Astrocyte (in vitro differentiated cells and primary cell): ENCODE measurements at regions not wholly inside any gene's neighbourhood (a gene's known extent, or its start where the extent isn't known, plus 50 kb on each side); places are given as distances from the start of the nearest gene placed in this dataset.

Experiments
- DNase-seq: peaks from one replicate; pipeline ENCODE4 v3.0.0-alpha.2; 2010; ENCODE audit warnings: low read depth
- FAIRE-seq: peaks from 2 replicates; lab custom pipeline; 2011; peaks lifted over from hg19 to GRCh38; lab: Jason Lieb, UNC
- H2AFZ ChIP-seq: 2 replicates; pipeline ENCODE4 v1.6.0; 2012; ENCODE audit warnings: low read depth, low read length, inconsistent platforms
- H3K27ac ChIP-seq: 2 replicates; pipeline ENCODE4 v1.5.1; 2011; ENCODE audit warnings: low read depth, low read length, inconsistent platforms
- H3K27me3 ChIP-seq: 2 replicates; pipeline ENCODE4 v1.6.0; 2011; ENCODE audit warnings: low read length, inconsistent platforms; ENCODE audit not compliant: insufficient read depth
- H3K36me3 ChIP-seq: 2 replicates; pipeline ENCODE4 v1.5.1; 2011; ENCODE audit warnings: low read length, inconsistent platforms; ENCODE audit not compliant: insufficient read depth
- H3K4me1 ChIP-seq: 2 replicates; pipeline ENCODE4 v1.5.1; 2011; ENCODE audit warnings: low read length, inconsistent platforms; ENCODE audit not compliant: insufficient read depth
- H3K4me2 ChIP-seq: 2 replicates; pipeline ENCODE4 v1.6.0; 2012; ENCODE audit warnings: low read length, inconsistent platforms
- H3K4me3 ChIP-seq: 2 replicates; pipeline ENCODE4 v1.5.1; 2011; ENCODE audit warnings: low read depth, mild to moderate bottlenecking, low read length, inconsistent platforms; ENCODE audit not compliant: insufficient read depth
- H3K79me2 ChIP-seq: 2 replicates; pipeline ENCODE4 v1.6.0; 2012; ENCODE audit warnings: mild to moderate bottlenecking, low read length, inconsistent platforms; ENCODE audit not compliant: insufficient read depth
- H3K9ac ChIP-seq: 2 replicates; pipeline ENCODE4 v1.6.0; 2012; ENCODE audit warnings: mild to moderate bottlenecking, low read length, inconsistent platforms
- H3K9me3 ChIP-seq: 2 replicates; pipeline ENCODE4 v1.5.1; 2012; ENCODE audit warnings: low read depth, mild to moderate bottlenecking, low read length, inconsistent platforms; ENCODE audit not compliant: insufficient read depth
- H4K20me1 ChIP-seq: 2 replicates; pipeline ENCODE4 v1.6.0; 2012; ENCODE audit warnings: low read length, inconsistent platforms; ENCODE audit not compliant: insufficient read depth
- H3K27ac Mint-ChIP-seq: one replicate; pipeline ENCODE4 v1.8.0; 2021; ENCODE audit warnings: mild to moderate bottlenecking, mixed read lengths; ENCODE audit not compliant: unreplicated experiment
- H3K27me3 Mint-ChIP-seq: one replicate; pipeline ENCODE4 v1.8.0; 2021; ENCODE audit warnings: low read depth, mixed read lengths; ENCODE audit not compliant: unreplicated experiment
- H3K36me3 Mint-ChIP-seq: one replicate; pipeline ENCODE4 v1.8.0; 2021; ENCODE audit warnings: low read depth, mixed read lengths; ENCODE audit not compliant: unreplicated experiment
- H3K4me1 Mint-ChIP-seq: one replicate; pipeline ENCODE4 v1.8.0; 2021; ENCODE audit warnings: low read depth, mixed read lengths; ENCODE audit not compliant: unreplicated experiment
- H3K4me3 Mint-ChIP-seq: one replicate; pipeline ENCODE4 v1.8.0; 2021; ENCODE audit warnings: mild to moderate bottlenecking, moderate library complexity, mixed read lengths; ENCODE audit not compliant: unreplicated experiment
- H3K9me3 Mint-ChIP-seq: one replicate; pipeline ENCODE4 v1.8.0; 2021; ENCODE audit warnings: mild to moderate bottlenecking, mixed read lengths; ENCODE audit not compliant: unreplicated experiment
- EZH2 ChIP-seq: IDR thresholded peaks from 2 replicates; pipeline ENCODE4 v1.6.1; 2012; ENCODE audit warnings: mild to moderate bottlenecking, low read length, inconsistent platforms; ENCODE audit not compliant: insufficient read depth
- TF ChIP-seq, protein P1 (sequence below): IDR thresholded peaks from 2 replicates; pipeline ENCODE4 v1.5.1; 2011; ENCODE audit warnings: low read depth, mild to moderate bottlenecking, inconsistent platforms, low read length, moderate library complexity; ENCODE audit not compliant: insufficient read depth

DNA sequence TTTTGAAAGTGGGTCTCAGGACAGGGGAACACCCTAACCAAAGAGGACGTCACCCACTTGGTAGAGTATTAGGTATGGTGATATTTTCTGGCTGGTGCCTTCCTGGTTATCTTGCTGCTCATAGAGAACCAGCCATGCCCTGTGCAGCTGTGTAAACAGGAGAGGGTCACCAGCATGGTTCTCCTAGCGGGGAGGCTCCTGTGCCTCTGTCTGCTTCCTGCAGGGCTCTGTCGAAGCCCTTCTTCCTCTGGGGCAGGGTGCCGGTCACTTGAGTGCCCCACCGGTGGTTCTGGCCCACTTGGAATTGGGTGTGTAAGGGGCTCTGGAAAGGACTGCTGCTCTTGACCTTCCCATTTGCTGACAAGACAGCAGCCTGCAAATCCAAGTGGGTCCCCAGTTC, 80.5 kb upstream of the KCNK12 start:
- H3K36me3 ChIP-seq = no peaks in the 10 kb centered on the region
- H2AFZ ChIP-seq = no peak overlapping the region
- FAIRE-seq (no peak), DNase-seq (no peak)
- H3K79me2 ChIP-seq = no peaks in the 10 kb centered on the region
- H3K4me3 ChIP-seq = no peak overlapping the region
- H3K4me2 ChIP-seq = no peak overlapping the region
- H3K9ac ChIP-seq = no peak overlapping the region
- H3K4me1 Mint-ChIP-seq = peaks cover 10% of the 10 kb centered on the region
- no peak overlapping the region for H3K27ac ChIP-seq
- H3K36me3 Mint-ChIP-seq = no peaks in the 10 kb centered on the region
- H3K27me3 Mint-ChIP-seq = peaks cover 13% of the 10 kb centered on the region
- peaks cover 4% of the 10 kb centered on the region for H3K27me3 ChIP-seq
- no peak overlapping the region for H3K27ac Mint-ChIP-seq
- no peaks in the 10 kb centered on the region for H4K20me1 ChIP-seq
- H3K4me3 Mint-ChIP-seq = no peak overlapping the region
- no peak for TF ChIP-seq EZH2
- TF ChIP-seq, protein P1, sequence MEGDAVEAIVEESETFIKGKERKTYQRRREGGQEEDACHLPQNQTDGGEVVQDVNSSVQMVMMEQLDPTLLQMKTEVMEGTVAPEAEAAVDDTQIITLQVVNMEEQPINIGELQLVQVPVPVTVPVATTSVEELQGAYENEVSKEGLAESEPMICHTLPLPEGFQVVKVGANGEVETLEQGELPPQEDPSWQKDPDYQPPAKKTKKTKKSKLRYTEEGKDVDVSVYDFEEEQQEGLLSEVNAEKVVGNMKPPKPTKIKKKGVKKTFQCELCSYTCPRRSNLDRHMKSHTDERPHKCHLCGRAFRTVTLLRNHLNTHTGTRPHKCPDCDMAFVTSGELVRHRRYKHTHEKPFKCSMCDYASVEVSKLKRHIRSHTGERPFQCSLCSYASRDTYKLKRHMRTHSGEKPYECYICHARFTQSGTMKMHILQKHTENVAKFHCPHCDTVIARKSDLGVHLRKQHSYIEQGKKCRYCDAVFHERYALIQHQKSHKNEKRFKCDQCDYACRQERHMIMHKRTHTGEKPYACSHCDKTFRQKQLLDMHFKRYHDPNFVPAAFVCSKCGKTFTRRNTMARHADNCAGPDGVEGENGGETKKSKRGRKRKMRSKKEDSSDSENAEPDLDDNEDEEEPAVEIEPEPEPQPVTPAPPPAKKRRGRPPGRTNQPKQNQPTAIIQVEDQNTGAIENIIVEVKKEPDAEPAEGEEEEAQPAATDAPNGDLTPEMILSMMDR = no peak
- peaks cover 11% of the 10 kb centered on the region for H3K9me3 Mint-ChIP-seq
- no peaks in the 10 kb centered on the region for H3K4me1 ChIP-seq
- H3K9me3 ChIP-seq = no peaks in the 10 kb centered on the region

DNA sequence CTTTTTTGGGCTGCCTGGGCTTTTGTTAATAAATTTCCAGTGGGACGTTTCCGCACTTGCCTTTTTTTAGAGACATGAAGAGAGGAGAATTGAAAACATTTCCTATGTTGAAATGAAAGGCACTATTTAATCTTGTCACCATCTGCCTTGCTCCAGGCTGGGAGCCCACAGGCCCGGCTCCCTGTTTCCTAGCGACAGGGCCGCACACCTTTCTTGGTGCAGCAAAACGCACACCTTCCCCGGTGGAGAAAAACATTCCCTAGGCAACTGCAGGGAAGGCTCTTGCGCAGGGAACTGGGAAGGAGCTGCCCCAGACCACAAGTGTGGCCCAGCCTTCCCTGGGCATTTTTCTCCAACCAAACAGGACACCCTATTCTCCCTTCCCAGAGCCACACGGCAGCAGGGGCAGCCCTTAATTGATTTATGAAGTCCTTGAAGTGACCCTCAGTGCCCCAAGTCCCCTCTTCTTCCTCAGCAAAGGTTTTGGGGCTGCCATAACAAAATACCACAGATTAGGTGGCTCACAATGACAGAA, 79.3 kb upstream of the KCNK12 start:
- no peak overlapping the region for H3K4me2 ChIP-seq
- no peak overlapping the region for H2AFZ ChIP-seq
- H4K20me1 ChIP-seq = no peaks in the 10 kb centered on the region
- FAIRE-seq = no peak
- no peak for DNase-seq
- H3K36me3 Mint-ChIP-seq = no peaks in the 10 kb centered on the region
- H3K27ac ChIP-seq = no peak overlapping the region
- no peak overlapping the region for H3K4me3 ChIP-seq
- peaks cover 11% of the 10 kb centered on the region for H3K9me3 Mint-ChIP-seq
- no peaks in the 10 kb centered on the region for H3K36me3 ChIP-seq
- no peaks in the 10 kb centered on the region for H3K9me3 ChIP-seq
- peaks cover 4% of the 10 kb centered on the region for H3K27me3 ChIP-seq
- H3K27ac Mint-ChIP-seq = no peak overlapping the region
- no peaks in the 10 kb centered on the region for H3K4me1 ChIP-seq
- no peak overlapping the region for H3K9ac ChIP-seq
- H3K4me1 Mint-ChIP-seq = peaks cover 10% of the 10 kb centered on the region
- no peaks in the 10 kb centered on the region for H3K79me2 ChIP-seq
- no peak overlapping the region for H3K4me3 Mint-ChIP-seq
- peaks cover 10% of the 10 kb centered on the region for H3K27me3 Mint-ChIP-seq
- no peak for TF ChIP-seq EZH2
- TF ChIP-seq, protein P1 = no peak

DNA sequence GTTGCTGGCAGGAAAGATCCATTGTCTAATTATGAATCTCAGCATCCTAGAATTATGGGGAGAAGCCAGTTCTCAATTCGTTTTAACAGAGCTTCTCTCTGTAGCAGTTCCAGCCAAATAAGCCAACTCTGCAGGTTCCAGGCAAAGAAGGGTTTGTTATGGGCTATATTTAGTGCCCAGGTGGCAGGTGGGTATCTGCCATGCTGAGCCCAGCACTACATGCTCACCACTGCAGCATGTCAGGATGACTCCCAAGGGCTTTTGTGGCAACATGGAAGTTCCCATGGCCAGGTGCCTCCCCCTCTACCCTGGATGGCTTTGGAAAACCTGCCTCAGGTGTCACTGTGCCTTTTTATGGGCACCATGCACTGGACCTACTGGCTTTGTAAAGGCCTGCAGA, 74.5 kb upstream of the KCNK12 start:
- no peaks in the 10 kb centered on the region for H3K4me1 ChIP-seq
- no peak overlapping the region for H3K27ac Mint-ChIP-seq
- no peaks in the 10 kb centered on the region for H4K20me1 ChIP-seq
- H3K9me3 ChIP-seq = no peaks in the 10 kb centered on the region
- H3K9me3 Mint-ChIP-seq = peaks cover 11% of the 10 kb centered on the region
- no peak overlapping the region for H2AFZ ChIP-seq
- no peak overlapping the region for H3K4me2 ChIP-seq
- no peaks in the 10 kb centered on the region for H3K36me3 ChIP-seq
- DNase-seq = no peak
- H3K27me3 ChIP-seq = no peaks in the 10 kb centered on the region
- no peak overlapping the region for H3K9ac ChIP-seq
- no peak overlapping the region for H3K27ac ChIP-seq
- peaks cover 7% of the 10 kb centered on the region for H3K4me1 Mint-ChIP-seq
- no peaks in the 10 kb centered on the region for H3K36me3 Mint-ChIP-seq
- no peak overlapping the region for H3K4me3 ChIP-seq
- no peak overlapping the region for H3K4me3 Mint-ChIP-seq
- FAIRE-seq = no peak
- TF ChIP-seq EZH2 = no peak
- TF ChIP-seq, protein P1 = no peak
- H3K79me2 ChIP-seq = no peaks in the 10 kb centered on the region
- peaks cover 14% of the 10 kb centered on the region for H3K27me3 Mint-ChIP-seq
